ENCODE measurements at regions not wholly inside any gene's neighbourhood (a gene's known extent, or its start where the extent isn't known, plus 50 kb on each side); places are given as distances from the start of the nearest gene placed in this dataset.
"Not testable (repeated sequence)": the region's sequence is repeated elsewhere in the genome, so short reads cannot be mapped to it uniquely, and the experiment has no call there.

- DNase-seq, result no peak
Measured at GRCh38 chr10:34058845-34059614, 724.6 kb upstream of the NRP1 start.

- DNase-seq, result not testable (repeated sequence)
Measured at GRCh38 chr10:34055410-34055985, 721.0 kb upstream of the NRP1 start.

- no peak for DNase-seq
Measured at GRCh38 chr10:34049887-34050286, 715.4 kb upstream of the NRP1 start.

GRCh38 chr10:34049469-34049868 is 715.0 kb upstream of the NRP1 start:
- DNase-seq, result no peak

GRCh38 chr10:34047389-34047788 is 712.9 kb upstream of the NRP1 start:
- DNase-seq, result no peak

- DNase-seq, result no peak
Measured at GRCh38 chr10:34046506-34047034, 712.1 kb upstream of the NRP1 start.

- no peak for DNase-seq
Measured at GRCh38 chr10:34045571-34046190, 711.2 kb upstream of the NRP1 start.

- no peak for DNase-seq
Measured at GRCh38 chr10:34041871-34042270, 707.4 kb upstream of the NRP1 start.

GRCh38 chr10:34037499-34037898 is 703.0 kb upstream of the NRP1 start:
- DNase-seq, result no peak

- DNase-seq, result not testable (repeated sequence)
Measured at GRCh38 chr10:34035241-34035790, 700.8 kb upstream of the NRP1 start.

GRCh38 chr10:34033078-34033477 is 698.6 kb upstream of the NRP1 start:
- no peak for DNase-seq

GRCh38 chr10:34032564-34032963 is 698.1 kb upstream of the NRP1 start:
- DNase-seq, result no peak

GRCh38 chr10:34031400-34031799 is 696.9 kb upstream of the NRP1 start:
- DNase-seq, result no peak

GRCh38 chr10:34029455-34029854 is 695.0 kb upstream of the NRP1 start:
- DNase-seq, result no peak

- no peak for DNase-seq
Measured at GRCh38 chr10:34028936-34029335, 694.5 kb upstream of the NRP1 start.

GRCh38 chr10:34024693-34025425 is 690.4 kb upstream of the NRP1 start:
- no peak for DNase-seq

GRCh38 chr10:34024282-34024681 is 689.8 kb upstream of the NRP1 start:
- no peak for DNase-seq

- DNase-seq, result no peak
Measured at GRCh38 chr10:34022195-34022594, 687.7 kb upstream of the NRP1 start.

- DNase-seq, result no peak
Measured at GRCh38 chr10:34018784-34019183, 684.3 kb upstream of the NRP1 start.

- DNase-seq, result no peak
Measured at GRCh38 chr10:34018129-34018528, 683.7 kb upstream of the NRP1 start.

- no peak for DNase-seq
Measured at GRCh38 chr10:34017281-34017680, 682.8 kb upstream of the NRP1 start.

- no peak for DNase-seq
Measured at GRCh38 chr10:34016576-34016975, 682.1 kb upstream of the NRP1 start.

- DNase-seq, result no peak
Measured at GRCh38 chr10:34015700-34016099, 681.2 kb upstream of the NRP1 start.

Data from COR-L47 (cell line).